CD14-positive monocyte (primary cell): ENCODE measurements at regions not wholly inside any gene's neighbourhood (a gene's known extent, or its start where the extent isn't known, plus 50 kb on each side); places are given as distances from the start of the nearest gene placed in this dataset.

Source experiments
- DNase-seq, 3 donors: peaks; one replicate each; pipeline ENCODE4 v3.0.0-alpha.2; 2011 to 2022
- H2AFZ ChIP-seq: 2 replicates; pipeline ENCODE4 v1.6.0; 2012; ENCODE audit warnings: mild to moderate bottlenecking, low read depth, low read length, inconsistent platforms; ENCODE audit not compliant: insufficient read depth, poor library complexity, severe bottlenecking
- H3K27ac ChIP-seq, 2 donors: 1 replicate in 1 of 2; 2 replicates in 1 of 2; pipeline ENCODE4 v1.5.1; 2012 to 2013; ENCODE audit warnings: low read length in 2 of 2, control low read depth in 1 of 2, inconsistent platforms in 1 of 2, low read depth in 1 of 2, mild to moderate bottlenecking in 1 of 2
- H3K27me3 ChIP-seq, 2 donors: one replicate each; pipeline versions ENCODE4 v1.6.0 to v1.6.1; 2011 to 2013; ENCODE audit warnings: low read length in 2 of 2; ENCODE audit not compliant: control insufficient read depth in 2 of 2, insufficient read depth in 2 of 2
- H3K36me3 ChIP-seq, 2 donors: replicated peaks in 1 of 2; 1 replicate in 1 of 2; 2 replicates in 1 of 2; pipeline versions ENCODE4 v1.5.1 to v1.6.1; 2012 to 2013; ENCODE audit warnings: low read length in 2 of 2, control low read depth in 1 of 2, inconsistent platforms in 1 of 2, mild to moderate bottlenecking in 1 of 2; ENCODE audit not compliant: insufficient read depth in 2 of 2, control insufficient read depth in 1 of 2
- H3K4me1 ChIP-seq, 2 donors: 1 replicate in 1 of 2; 2 replicates in 1 of 2; pipeline versions ENCODE4 v1.5.1 to v1.6.1; 2012 to 2013; ENCODE audit warnings: low read length in 2 of 2, control low read depth in 1 of 2, inconsistent platforms in 1 of 2, mild to moderate bottlenecking in 1 of 2, moderate library complexity in 1 of 2; ENCODE audit not compliant: insufficient read depth in 2 of 2, control insufficient read depth in 1 of 2
- H3K4me2 ChIP-seq: replicated peaks from 2 replicates; pipeline ENCODE3; 2012; ENCODE audit warnings: low read length, moderate library complexity, mild to moderate bottlenecking; ENCODE audit not compliant: poor library complexity, severe bottlenecking; ENCODE audit errors: extremely low read depth
- H3K4me3 ChIP-seq, 3 experiments: fragments of 200-600 bp in 1 of 3; sonication (generic) in 1 of 3; replicated peaks in 1 of 3; 1 replicate in 2 of 3; 2 replicates in 1 of 3; pipeline ENCODE4 v1.5.1; 2011 to 2013; ENCODE audit warnings: low read length in 3 of 3, mild to moderate bottlenecking in 3 of 3, control low read depth in 2 of 3, low read depth in 2 of 3, inconsistent platforms in 1 of 3, moderate library complexity in 1 of 3
- H3K79me2 ChIP-seq: 2 replicates; pipeline ENCODE4 v1.6.0; 2012; ENCODE audit warnings: mild to moderate bottlenecking, control low read depth, inconsistent platforms, low read length, moderate library complexity; ENCODE audit not compliant: insufficient read depth
- H3K9ac ChIP-seq: 2 replicates; pipeline ENCODE4 v1.6.0; 2017; ENCODE audit warnings: low read length, mild to moderate bottlenecking; ENCODE audit not compliant: insufficient read depth, poor library complexity, severe bottlenecking
- H3K9me3 ChIP-seq, 2 donors: replicated peaks in 1 of 2; 1 replicate in 1 of 2; 2 replicates in 1 of 2; pipeline versions ENCODE4 v1.5.1 to v1.6.1; 2012 to 2013; ENCODE audit warnings: low read length in 2 of 2, control low read depth in 1 of 2; ENCODE audit not compliant: control insufficient read depth in 1 of 2, insufficient read depth in 1 of 2
- H4K20me1 ChIP-seq: 2 replicates; pipeline ENCODE4 v1.6.0; 2012; ENCODE audit warnings: mild to moderate bottlenecking, low read length, control low read depth, moderate library complexity; ENCODE audit not compliant: insufficient read depth
- H3K27ac Mint-ChIP-seq, 7 donors: one replicate each; pipeline ENCODE4 v1.8.0; 2020; ENCODE audit warnings: mild to moderate bottlenecking in 7 of 7, mixed read lengths in 7 of 7, moderate library complexity in 6 of 7, inconsistent platforms in 2 of 7
- H3K27me3 Mint-ChIP-seq, 3 donors: one replicate each; pipeline ENCODE4 v1.8.0; 2021 to 2022; ENCODE audit warnings: low read depth in 3 of 3, mild to moderate bottlenecking in 3 of 3, mixed read lengths in 3 of 3, moderate library complexity in 3 of 3, inconsistent platforms in 1 of 3
- H3K36me3 Mint-ChIP-seq, 2 donors: one replicate each; pipeline ENCODE4 v1.8.0; 2020; ENCODE audit warnings: mixed read lengths in 2 of 2, inconsistent platforms in 1 of 2, mild to moderate bottlenecking in 1 of 2
- H3K4me1 Mint-ChIP-seq: one replicate; pipeline ENCODE4 v1.8.0; 2020; ENCODE audit warnings: mild to moderate bottlenecking, mixed read lengths
- H3K4me3 Mint-ChIP-seq, 2 donors: one replicate each; pipeline ENCODE4 v1.8.0; 2020; ENCODE audit warnings: mild to moderate bottlenecking in 2 of 2, mixed read lengths in 2 of 2, moderate library complexity in 1 of 2
- H3K9me3 Mint-ChIP-seq, 7 donors: one replicate each; pipeline ENCODE4 v1.8.0; 2020 to 2022; ENCODE audit warnings: mixed read lengths in 7 of 7, mild to moderate bottlenecking in 6 of 7, moderate library complexity in 6 of 7, inconsistent platforms in 2 of 7
- CTCF ChIP-seq: fragments of 200-600 bp; IDR thresholded peaks from one replicate; pipeline ENCODE4 v1.8.0; 2022; ENCODE audit warnings: antibody characterized with exemption, mild to moderate bottlenecking
- WGBS: methylation state at CpG from one replicate; pipeline ENCODE4 v1.1.5; 2013; ENCODE audit warnings: missing lambda C conversion rate; ENCODE audit not compliant: insufficient coverage; 5-methylcytosine and 5-hydroxymethylcytosine counted together
- intact Hi-C, 2 donors: fragments of 100-400 bp; cut with micrococcal nuclease; formaldehyde crosslinking; loops; one replicate each; pipeline versions ENCODE4 v1.15.0 to v1.15.1; 2023

GRCh38 chr15:95558131-95558530 is 772.4 kb upstream of the NR2F2 start:
- no peak overlapping the region for H3K27ac ChIP-seq
- no CpG with 5 or more reads among the region's 2 CpGs for whole genome bisulfite sequencing

GRCh38 chr15:95558916-95559315 is 771.6 kb upstream of the NR2F2 start:
- Histone ChIP-seq H3K9ac (no peak overlapping the region), H3K79me2 (no peaks in the 10 kb centered on the region), H4K20me1 (no peaks in the 10 kb centered on the region), H3K4me3 (no peak overlapping the region), H3K27ac (no peak overlapping the region), H3K36me3 (no peaks in the 10 kb centered on the region), H3K27me3 (no peaks in the 10 kb centered on the region), H3K4me1 (no peaks in the 10 kb centered on the region), H3K4me2 (no peak overlapping the region), H2AFZ (no peak overlapping the region), H3K9me3 (no peaks in the 10 kb centered on the region)
- Mint-ChIP-seq H3K4me1 (no peaks in the 10 kb centered on the region), H3K27ac (no peak overlapping the region), H3K9me3 (peaks cover 0 to 3% (median 0%) of the 10 kb centered on the region in 7 donors), H3K27me3 (peaks cover 0 to 7% (median 2%) of the 10 kb centered on the region in 3 donors), H3K4me3 (no peak overlapping the region), H3K36me3 (no peaks in the 10 kb centered on the region)
- WGBS = no CpG with 5 or more reads among the region's 2 CpGs
- DNase-seq = no peak
- intact Hi-C loops = no loop called here
- TF ChIP-seq CTCF = no peak

More at GRCh38 chr15:95558131-95558530, 772.4 kb upstream of the NR2F2 start:
- Histone ChIP-seq H3K4me3 (no peak overlapping the region), H2AFZ (no peak overlapping the region), H3K79me2 (no peaks in the 10 kb centered on the region), H3K9ac (no peak overlapping the region), H4K20me1 (no peaks in the 10 kb centered on the region), H3K4me2 (no peak overlapping the region), H3K4me1 (no peaks in the 10 kb centered on the region), H3K9me3 (no peaks in the 10 kb centered on the region), H3K27me3 (no peaks in the 10 kb centered on the region), H3K36me3 (no peaks in the 10 kb centered on the region)
- intact Hi-C loops = no loop called here
- Mint-ChIP-seq H3K27ac (no peak overlapping the region), H3K9me3 (peaks cover 0 to 3% (median 0%) of the 10 kb centered on the region in 7 donors), H3K27me3 (peaks cover 0 to 5% (median 2%) of the 10 kb centered on the region in 3 donors), H3K4me1 (no peaks in the 10 kb centered on the region), H3K4me3 (no peak overlapping the region), H3K36me3 (no peaks in the 10 kb centered on the region)
- TF ChIP-seq CTCF = no peak
- DNase-seq = no peak
